ENCODE measurements at regions not wholly inside any gene's neighbourhood (a gene's known extent, or its start where the extent isn't known, plus 50 kb on each side); places are given as distances from the start of the nearest gene placed in this dataset.

- TF ChIP-seq EZH2 (IDR thresholded peaks at IDR 0.05), result no peak
- TF ChIP-seq EZH2phosphoT487 (IDR thresholded peaks at IDR 0.05), result no peak
- TF ChIP-seq CTCF (IDR thresholded peaks at IDR 0.05), result no peak
- H3K4me3 Mint-ChIP-seq, result no peak overlapping the region
- Histone ChIP-seq H3K36me3 (no peaks in the 10 kb centered on the region), H3K9ac (no peak overlapping the region), H3K27me3 (peaks cover 23% of the 10 kb centered on the region), H3K9me3 (ENCODE audit: low read depth) (no peaks in the 10 kb centered on the region), H4K20me1 (ENCODE audit: low read depth) (no peaks in the 10 kb centered on the region), H3K79me2 (ENCODE audit: low read depth) (no peaks in the 10 kb centered on the region), H3K4me3 (no peak overlapping the region), H3K4me1 (peaks cover 9% of the 10 kb centered on the region), H2AFZ (replicated peaks) (peak overlapping the region; percentile 76), H3K27ac (no peak overlapping the region), H3F3A (ENCODE audit: low read depth) (no peaks in the 10 kb centered on the region), H3K4me2 (no peak overlapping the region)
- H3K9me3 Mint-ChIP-seq, result no peaks in the 10 kb centered on the region
- H3K27ac Mint-ChIP-seq, result no peak overlapping the region
- peaks cover 4% of the 10 kb centered on the region for H3K27me3 Mint-ChIP-seq (ENCODE audit: insufficient read depth, low read depth)
- H3K36me3 Mint-ChIP-seq, result no peaks in the 10 kb centered on the region
- no peak for DNase-seq (ENCODE audit: low spot score)
- H3K4me1 Mint-ChIP-seq, result peaks cover 42% of the 10 kb centered on the region
These were observed 183.3 kb upstream of the PDE10A start for GRCh38 chr6:165846123-165846966.

GRCh38 chr6:165845493-165845892 is 182.5 kb upstream of the PDE10A start:
- Histone ChIP-seq H3K4me3 (no peak overlapping the region), H3F3A (ENCODE audit: low read depth) (no peaks in the 10 kb centered on the region), H3K27ac (no peak overlapping the region), H2AFZ (replicated peaks) (no peak overlapping the region), H3K79me2 (ENCODE audit: low read depth) (no peaks in the 10 kb centered on the region), H3K4me1 (peaks cover 9% of the 10 kb centered on the region), H4K20me1 (ENCODE audit: low read depth) (no peaks in the 10 kb centered on the region), H3K36me3 (no peaks in the 10 kb centered on the region), H3K9me3 (ENCODE audit: low read depth) (no peaks in the 10 kb centered on the region), H3K27me3 (peaks cover 15% of the 10 kb centered on the region), H3K9ac (no peak overlapping the region), H3K4me2 (no peak overlapping the region)
- Mint-ChIP-seq H3K27ac (no peak overlapping the region), H3K27me3 (ENCODE audit: insufficient read depth, low read depth) (peaks cover 4% of the 10 kb centered on the region), H3K4me3 (no peak overlapping the region), H3K9me3 (no peaks in the 10 kb centered on the region), H3K4me1 (peaks cover 42% of the 10 kb centered on the region), H3K36me3 (no peaks in the 10 kb centered on the region)
- no peak for DNase-seq (ENCODE audit: low spot score)
- TF ChIP-seq EZH2phosphoT487 (IDR thresholded peaks at IDR 0.05) (no peak), CTCF (IDR thresholded peaks at IDR 0.05) (no peak), EZH2 (IDR thresholded peaks at IDR 0.05) (no peak)

DNA sequence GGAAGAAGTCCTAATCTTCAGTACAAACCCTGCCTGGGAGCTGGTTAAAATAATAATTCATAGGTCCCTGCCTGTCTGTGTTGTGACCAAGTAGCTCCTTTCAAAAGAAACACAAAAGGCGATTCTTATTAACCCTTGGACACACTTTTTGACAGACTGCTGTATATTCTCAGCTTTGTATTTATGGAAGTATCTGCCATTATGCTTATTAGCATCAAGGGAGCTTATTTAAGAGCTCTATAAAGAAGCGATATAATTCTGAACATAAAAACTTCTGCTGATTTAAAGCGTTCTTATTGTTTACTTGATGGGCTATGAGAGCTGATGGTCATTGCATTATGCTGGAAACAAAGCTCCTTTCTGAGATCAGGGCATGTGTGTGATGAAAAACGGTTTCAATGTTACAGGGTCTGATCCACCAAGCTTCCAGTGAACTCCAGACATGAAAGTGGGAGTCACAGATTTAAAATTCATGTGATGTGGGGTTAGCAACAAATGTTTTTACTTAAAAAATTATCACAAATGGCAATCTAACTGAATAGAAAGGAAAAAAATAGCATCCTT is 181.8 kb upstream of the PDE10A start:
- Histone ChIP-seq H3K9ac (no peak overlapping the region), H3K9me3 (ENCODE audit: low read depth) (no peaks in the 10 kb centered on the region), H3K27me3 (peaks cover 11% of the 10 kb centered on the region), H3F3A (ENCODE audit: low read depth) (no peaks in the 10 kb centered on the region), H3K79me2 (ENCODE audit: low read depth) (no peaks in the 10 kb centered on the region), H3K36me3 (no peaks in the 10 kb centered on the region), H4K20me1 (ENCODE audit: low read depth) (no peaks in the 10 kb centered on the region), H3K4me2 (no peak overlapping the region), H3K4me1 (peaks cover 6% of the 10 kb centered on the region), H2AFZ (replicated peaks) (no peak overlapping the region), H3K27ac (no peak overlapping the region), H3K4me3 (no peak overlapping the region)
- Mint-ChIP-seq H3K9me3 (no peaks in the 10 kb centered on the region), H3K27me3 (ENCODE audit: insufficient read depth, low read depth) (peaks cover 4% of the 10 kb centered on the region), H3K4me1 (peaks cover 37% of the 10 kb centered on the region), H3K27ac (no peak overlapping the region), H3K36me3 (no peaks in the 10 kb centered on the region), H3K4me3 (no peak overlapping the region)
- no peak for DNase-seq (ENCODE audit: low spot score)
- no peak for TF ChIP-seq EZH2 (IDR thresholded peaks at IDR 0.05)
- no peak for TF ChIP-seq CTCF (IDR thresholded peaks at IDR 0.05)
- TF ChIP-seq EZH2phosphoT487 (IDR thresholded peaks at IDR 0.05), result no peak
